ENCODE measurements at regions not wholly inside any gene's neighbourhood (a gene's known extent, or its start where the extent isn't known, plus 50 kb on each side); places are given as distances from the start of the nearest gene placed in this dataset.

DNA sequence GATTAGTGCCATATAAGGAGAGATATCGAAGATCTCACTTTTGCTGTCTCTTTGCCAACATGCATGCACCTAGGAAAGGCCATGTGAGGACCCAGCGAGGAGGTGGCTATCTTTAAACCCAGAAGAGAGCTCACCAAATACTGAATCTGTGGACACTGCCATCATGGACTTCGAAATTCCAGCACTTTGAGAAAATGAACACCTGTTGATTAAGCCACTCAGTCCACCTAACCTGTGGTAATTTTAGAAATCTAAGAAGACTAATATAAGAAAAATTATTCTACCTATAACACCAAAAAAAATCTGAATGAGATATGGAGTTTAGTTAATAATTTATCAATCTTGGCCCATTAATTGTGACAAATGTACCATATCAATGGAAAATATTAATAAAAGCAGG, 193.6 kb upstream of the CARD18 start:
- no peaks in the 10 kb centered on the region for H3K27me3 ChIP-seq (ENCODE audit: control insufficient read depth in 2 of 2, insufficient read depth in 2 of 2, low read length in 2 of 2)
- ChIA-PET CTCF (ENCODE audit: low intra/inter-chr PET ratio) (no interaction called here), POLR2A (no interaction called here)
- no peaks in the 10 kb centered on the region for H4K20me1 ChIP-seq (replicated peaks; ENCODE audit: control insufficient read depth, insufficient read depth, low read length)
- FAIRE-seq: no peak
- no peak for DNase-seq (ENCODE audit: extremely low read depth in 1 of 4, low spot score in 3 of 4)
- no peaks in the 10 kb centered on the region for H3K9me1 ChIP-seq (ENCODE audit: control insufficient read depth, insufficient read depth, low read length)
- H2AFZ ChIP-seq (ENCODE audit: low read depth, low read length): no peak overlapping the region
- intact Hi-C loops (cut with micrococcal nuclease): no loop called here
- no peaks in the 10 kb centered on the region for H3K9me3 ChIP-seq (replicated peaks; ENCODE audit: control insufficient read depth, insufficient read depth, low read depth, low read length)
- no peak overlapping the region for H3K4me3 ChIP-seq
- no peaks in the 10 kb centered on the region for H3K36me3 ChIP-seq (ENCODE audit: control insufficient read depth, insufficient read depth, low read length)
- BruUV-seq (replicated peaks): no TSS peak
- no peak overlapping the region for H3K27ac ChIP-seq (ENCODE audit: extremely low read depth, low read depth, low read length)
- H3K79me2 ChIP-seq (ENCODE audit: control insufficient read depth, insufficient read depth, low read length): no peaks in the 10 kb centered on the region
- in situ Hi-C loops (cut with MboI): no loop called here
- no peaks in the 10 kb centered on the region for H3K4me1 ChIP-seq (replicated peaks in 1 of 2; ENCODE audit: control insufficient read depth in 2 of 2, insufficient read depth in 2 of 2, low read length in 2 of 2)
- ATAC-seq: no peak
- no peak for TF ChIP-seq MAFF (IDR thresholded peaks at IDR 0.05; ENCODE audit: low read length)
- no peak for TF ChIP-seq KAT7 (CRISPR knock-in tag; IDR thresholded peaks at IDR 0.05; ENCODE audit: borderline replicate concordance)
- no peak for TF ChIP-seq THRAP3 (IDR thresholded peaks at IDR 0.05; ENCODE audit: borderline replicate concordance)
- TF ChIP-seq, protein P1, sequence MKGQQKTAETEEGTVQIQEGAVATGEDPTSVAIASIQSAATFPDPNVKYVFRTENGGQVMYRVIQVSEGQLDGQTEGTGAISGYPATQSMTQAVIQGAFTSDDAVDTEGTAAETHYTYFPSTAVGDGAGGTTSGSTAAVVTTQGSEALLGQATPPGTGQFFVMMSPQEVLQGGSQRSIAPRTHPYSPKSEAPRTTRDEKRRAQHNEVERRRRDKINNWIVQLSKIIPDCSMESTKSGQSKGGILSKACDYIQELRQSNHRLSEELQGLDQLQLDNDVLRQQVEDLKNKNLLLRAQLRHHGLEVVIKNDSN (CRISPR knock-in tag; IDR thresholded peaks at IDR 0.05): no peak
- no peak for TF ChIP-seq ZNF766 (CRISPR knock-in tag; conservative IDR thresholded peaks at IDR 0.05)
- TF ChIP-seq BACH1 (tag; IDR thresholded peaks at IDR 0.05): no peak
- no peak for TF ChIP-seq ZNF24 (IDR thresholded peaks at IDR 0.05)
- no peak for TF ChIP-seq ZNF175 (CRISPR knock-in tag; IDR thresholded peaks at IDR 0.05; ENCODE audit: low read depth)
- TF ChIP-seq FOXK2 (conservative IDR thresholded peaks at IDR 0.05 in 1 of 2, IDR thresholded peaks at IDR 0.05 in 1 of 2; ENCODE audit: low read depth in 2 of 2): no peak
- TF ChIP-seq NR2C2 (CRISPR knock-in tag; IDR thresholded peaks at IDR 0.05): no peak
- no peak for TF ChIP-seq NR2C2 (tag; IDR thresholded peaks at IDR 0.05)
- no peak overlapping the region for H3K4me2 ChIP-seq (ENCODE audit: insufficient read depth, low read length)
- no peak overlapping the region for H3K9ac ChIP-seq (ENCODE audit: insufficient read depth in 1 of 2, low read depth in 2 of 2, low read length in 2 of 2)
- WGBS (ENCODE audit: insufficient coverage, low coverage, missing lambda C conversion rate): 30% methylated on average over 3 of the region's 3 CpGs
